ENCODE measurements at regions not wholly inside any gene's neighbourhood (a gene's known extent, or its start where the extent isn't known, plus 50 kb on each side); places are given as distances from the start of the nearest gene placed in this dataset.

GRCh38 chr12:78531831-78532458 is 332.6 kb upstream of the SYT1 start:
- H3K27me3 Mint-ChIP-seq, result no peaks in the 10 kb centered on the region
- H3K4me3 Mint-ChIP-seq, result no peak overlapping the region
- no peak for TF ChIP-seq CTCF (conservative IDR thresholded peaks at IDR 0.05)
- no peak for DNase-seq (ENCODE audit: extremely low spot score, unreplicated experiment)
- H3K27ac Mint-ChIP-seq, result no peak overlapping the region
- H3K36me3 Mint-ChIP-seq, result no peaks in the 10 kb centered on the region
- H3K4me1 Mint-ChIP-seq (ENCODE audit: unreplicated experiment), result peaks cover 4% of the 10 kb centered on the region
- no peaks in the 10 kb centered on the region for H3K9me3 Mint-ChIP-seq

GRCh38 chr12:78534311-78534710 is 330.3 kb upstream of the SYT1 start:
- Mint-ChIP-seq H3K4me3 (no peak overlapping the region), H3K36me3 (no peaks in the 10 kb centered on the region), H3K27me3 (no peaks in the 10 kb centered on the region), H3K9me3 (no peaks in the 10 kb centered on the region), H3K27ac (no peak overlapping the region), H3K4me1 (ENCODE audit: unreplicated experiment) (peaks cover 4% of the 10 kb centered on the region)
- TF ChIP-seq CTCF (conservative IDR thresholded peaks at IDR 0.05), result no peak
- no peak for DNase-seq (ENCODE audit: extremely low spot score, unreplicated experiment)

- H3K4me3 Mint-ChIP-seq, result no peak overlapping the region
- H3K4me1 Mint-ChIP-seq (ENCODE audit: unreplicated experiment), result no peaks in the 10 kb centered on the region
- H3K9me3 Mint-ChIP-seq, result no peaks in the 10 kb centered on the region
- H3K27me3 Mint-ChIP-seq, result no peaks in the 10 kb centered on the region
- no peak for DNase-seq (ENCODE audit: extremely low spot score, unreplicated experiment)
- H3K27ac Mint-ChIP-seq, result no peak overlapping the region
- no peak for TF ChIP-seq CTCF (conservative IDR thresholded peaks at IDR 0.05)
- no peaks in the 10 kb centered on the region for H3K36me3 Mint-ChIP-seq
These were observed 323.8 kb upstream of the SYT1 start for GRCh38 chr12:78540606-78541336.

- Mint-ChIP-seq H3K4me3 (no peak overlapping the region), H3K4me1 (ENCODE audit: unreplicated experiment) (no peaks in the 10 kb centered on the region), H3K36me3 (no peaks in the 10 kb centered on the region), H3K27ac (no peak overlapping the region), H3K27me3 (no peaks in the 10 kb centered on the region), H3K9me3 (no peaks in the 10 kb centered on the region)
- DNase-seq (ENCODE audit: extremely low spot score, unreplicated experiment), result no peak
- TF ChIP-seq CTCF (conservative IDR thresholded peaks at IDR 0.05), result no peak
These were observed 313.7 kb upstream of the SYT1 start for GRCh38 chr12:78550831-78551230.

GRCh38 chr12:78555802-78556201 is 308.8 kb upstream of the SYT1 start:
- no peak overlapping the region for H3K4me3 Mint-ChIP-seq

More at GRCh38 chr12:78555802-78556201, 308.8 kb upstream of the SYT1 start:
- no peaks in the 10 kb centered on the region for H3K9me3 Mint-ChIP-seq
- DNase-seq (ENCODE audit: extremely low spot score, unreplicated experiment), result no peak
- no peaks in the 10 kb centered on the region for H3K27me3 Mint-ChIP-seq
- TF ChIP-seq CTCF (conservative IDR thresholded peaks at IDR 0.05), result no peak
- no peaks in the 10 kb centered on the region for H3K4me1 Mint-ChIP-seq (ENCODE audit: unreplicated experiment)
- H3K27ac Mint-ChIP-seq, result no peak overlapping the region
- no peaks in the 10 kb centered on the region for H3K36me3 Mint-ChIP-seq

All from type B pancreatic cell (in vitro differentiated cells).